ENCODE measurements at regions not wholly inside any gene's neighbourhood (a gene's known extent, or its start where the extent isn't known, plus 50 kb on each side); places are given as distances from the start of the nearest gene placed in this dataset.

- DNase-seq (ENCODE audit: low read depth, low spot score) (no peak), FAIRE-seq (no peak)
- no peak overlapping the region for H3K9ac ChIP-seq (ENCODE audit: control insufficient read depth, extremely low read depth, insufficient read depth, low read length)
- TF ChIP-seq EZH2 (IDR thresholded peaks at IDR 0.05; ENCODE audit: low read length) (no peak), CTCF (optimal IDR thresholded peaks at IDR 0.05 in 1 of 3, IDR thresholded peaks at IDR 0.05 in 1 of 3, conservative IDR thresholded peaks at IDR 0.05 in 1 of 3; ENCODE audit: extremely low read depth in 1 of 3, insufficient read depth in 2 of 3, low read length in 3 of 3) (no peak)
- dilution Hi-C loops (cut with MboI; ENCODE audit: extremely low pct_ligation_motif_present, low sequenced_read_pairs): no loop called here
- no peak overlapping the region for H2AFZ ChIP-seq (ENCODE audit: control insufficient read depth, low read length)
- H3K27ac ChIP-seq (ENCODE audit: control insufficient read depth, insufficient read depth, low read length): no peak overlapping the region
- no peak overlapping the region for H3K4me3 ChIP-seq (ENCODE audit: control insufficient read depth in 2 of 3, extremely low read depth in 1 of 3, insufficient read depth in 2 of 3, low read depth in 1 of 3, low read length in 3 of 3)
- no peaks in the 10 kb centered on the region for H3K27me3 ChIP-seq (ENCODE audit: control insufficient read depth, extremely low read depth, insufficient read depth, low read length)
- peaks cover 20% of the 10 kb centered on the region for H3K4me1 ChIP-seq (ENCODE audit: control insufficient read depth, extremely low read depth, insufficient read depth, low read length)
- H3K36me3 ChIP-seq (ENCODE audit: control insufficient read depth in 2 of 2, extremely low read depth in 1 of 2, insufficient read depth in 2 of 2, low read length in 2 of 2): no peaks in the 10 kb centered on the region
- no peaks in the 10 kb centered on the region for H3K9me1 ChIP-seq (ENCODE audit: control insufficient read depth, extremely low read depth, insufficient read depth, low read length)
- H4K20me1 ChIP-seq (ENCODE audit: control insufficient read depth, extremely low read depth, insufficient read depth, low read length): no peaks in the 10 kb centered on the region
- H3K79me2 ChIP-seq (ENCODE audit: control insufficient read depth, insufficient read depth, low read length): no peaks in the 10 kb centered on the region
- H3K9me3 ChIP-seq (ENCODE audit: control insufficient read depth, low read depth, low read length): no peaks in the 10 kb centered on the region
- H3K4me2 ChIP-seq (ENCODE audit: control insufficient read depth, extremely low read depth, insufficient read depth, low read depth, low read length): no peak overlapping the region
Measured at GRCh38 chr1:58887059-58887458, 103.2 kb upstream of the JUN start.

GRCh38 chr1:58888833-58889232 lies 105.0 kb upstream of the JUN start:
- peaks cover 3% of the 10 kb centered on the region for H3K4me1 ChIP-seq (ENCODE audit: control insufficient read depth, extremely low read depth, insufficient read depth, low read length)
- H3K27me3 ChIP-seq (ENCODE audit: control insufficient read depth, extremely low read depth, insufficient read depth, low read length): no peaks in the 10 kb centered on the region
- H3K9me3 ChIP-seq (ENCODE audit: control insufficient read depth, low read depth, low read length): no peaks in the 10 kb centered on the region
- no peaks in the 10 kb centered on the region for H4K20me1 ChIP-seq (ENCODE audit: control insufficient read depth, extremely low read depth, insufficient read depth, low read length)
- TF ChIP-seq CTCF (optimal IDR thresholded peaks at IDR 0.05 in 1 of 3, IDR thresholded peaks at IDR 0.05 in 1 of 3, conservative IDR thresholded peaks at IDR 0.05 in 1 of 3; ENCODE audit: extremely low read depth in 1 of 3, insufficient read depth in 2 of 3, low read length in 3 of 3): no peak
- TF ChIP-seq EZH2 (IDR thresholded peaks at IDR 0.05; ENCODE audit: low read length): no peak
- H3K79me2 ChIP-seq (ENCODE audit: control insufficient read depth, insufficient read depth, low read length): no peaks in the 10 kb centered on the region
- no peak overlapping the region for H3K4me2 ChIP-seq (ENCODE audit: control insufficient read depth, extremely low read depth, insufficient read depth, low read depth, low read length)
- no peak overlapping the region for H3K9ac ChIP-seq (ENCODE audit: control insufficient read depth, extremely low read depth, insufficient read depth, low read length)
- DNase-seq (ENCODE audit: low read depth, low spot score) (peak; percentile 30), FAIRE-seq (peak; percentile 62)
- dilution Hi-C loops (cut with MboI; ENCODE audit: extremely low pct_ligation_motif_present, low sequenced_read_pairs): no loop called here
- H3K9me1 ChIP-seq (ENCODE audit: control insufficient read depth, extremely low read depth, insufficient read depth, low read length): no peaks in the 10 kb centered on the region
- H2AFZ ChIP-seq (ENCODE audit: control insufficient read depth, low read length): no peak overlapping the region
- no peak overlapping the region for H3K4me3 ChIP-seq (ENCODE audit: control insufficient read depth in 2 of 3, extremely low read depth in 1 of 3, insufficient read depth in 2 of 3, low read depth in 1 of 3, low read length in 3 of 3)
- no peak overlapping the region for H3K27ac ChIP-seq (ENCODE audit: control insufficient read depth, insufficient read depth, low read length)
- no peaks in the 10 kb centered on the region for H3K36me3 ChIP-seq (ENCODE audit: control insufficient read depth in 2 of 2, extremely low read depth in 1 of 2, insufficient read depth in 2 of 2, low read length in 2 of 2)
